K562 (cell line): ENCODE measurements at regions not wholly inside any gene's neighbourhood (a gene's known extent, or its start where the extent isn't known, plus 50 kb on each side); places are given as distances from the start of the nearest gene placed in this dataset.

ENCODE experiments used
- COPS2 ChIP-seq: fragments of 450-650 bp; conservative IDR thresholded peaks from 2 replicates; pipeline ENCODE4 v1.6.1; 2016; ENCODE audit warnings: mild to moderate bottlenecking, moderate library complexity
- DPF2 ChIP-seq: fragments of 450-650 bp; IDR thresholded peaks from 2 replicates; pipeline ENCODE4 v1.6.1; 2016
- ESRRA ChIP-seq: fragments of 450-650 bp; IDR thresholded peaks from 2 replicates; pipeline ENCODE4 v1.6.1; 2014; ENCODE audit warnings: low read depth, mild to moderate bottlenecking, moderate library complexity, borderline replicate concordance
- HDAC2 ChIP-seq: fragments of 450-650 bp; IDR thresholded peaks from 2 replicates; pipeline ENCODE4 v1.6.1; 2016; ENCODE audit warnings: mild to moderate bottlenecking
- ID3 ChIP-seq, 2 experiments: fragments of 250-450 bp in 1 of 2; fragments of 450-650 bp in 1 of 2; sonication (Bioruptor Pico) in 1 of 2; IDR thresholded peaks; 2 replicates each; pipeline versions ENCODE4 v1.6.1 to v1.8.0; 2016 to 2021; ENCODE audit warnings: mild to moderate bottlenecking in 2 of 2, moderate library complexity in 2 of 2, missing compliant biosample characterization in 1 of 2, missing genetic modification characterization in 1 of 2
- IRF1 ChIP-seq: sonication (generic); formaldehyde crosslinking; IDR thresholded peaks from 2 replicates; pipeline ENCODE4 v1.8.0; 2022; ENCODE audit warnings: missing genetic modification reagents, mild to moderate bottlenecking, borderline replicate concordance
- KHSRP ChIP-seq: fragments of 450-650 bp; IDR thresholded peaks from 2 replicates; pipeline ENCODE4 v1.6.1; 2017
- MEF2A ChIP-seq: IDR thresholded peaks from 2 replicates; pipeline ENCODE4 v1.6.1; 2011; ENCODE audit warnings: low read depth, mild to moderate bottlenecking, low read length, moderate library complexity; ENCODE audit not compliant: control insufficient read depth
- MITF ChIP-seq: IDR thresholded peaks from 2 replicates; pipeline ENCODE4 v1.6.1; 2014; ENCODE audit warnings: antibody characterized with exemption
- MLX ChIP-seq, 2 experiments: fragments of 450-650 bp in 1 of 2; sonication (generic) in 1 of 2; formaldehyde crosslinking; conservative IDR thresholded peaks; 2 replicates each; pipeline versions ENCODE4 v1.4.0 to v1.8.1; 2020 to 2022; ENCODE audit warnings: mild to moderate bottlenecking in 1 of 2, missing genetic modification reagents in 1 of 2
- POLR2A ChIP-seq: fragments of 450-650 bp; conservative IDR thresholded peaks from 2 replicates; pipeline ENCODE4 v1.6.1; 2016
- PYGO2 ChIP-seq: fragments of 450-650 bp; IDR thresholded peaks from 2 replicates; pipeline ENCODE4 v1.6.1; 2016; ENCODE audit warnings: mild to moderate bottlenecking, missing genetic modification characterization, moderate library complexity, missing compliant biosample characterization
- SAFB ChIP-seq: fragments of 200-400 bp; formaldehyde crosslinking; IDR thresholded peaks from 2 replicates; pipeline ENCODE4 v1.6.1; 2017; ENCODE audit warnings: low read depth, low read length, borderline replicate concordance
- SIX5 ChIP-seq, 2 experiments: IDR thresholded peaks; 2 replicates each; pipeline ENCODE4 v1.6.1; 2011; ENCODE audit warnings: low read length in 2 of 2, borderline replicate concordance in 1 of 2, low read depth in 1 of 2, mild to moderate bottlenecking in 1 of 2, moderate library complexity in 1 of 2; ENCODE audit not compliant: insufficient read depth in 1 of 2
- SRSF1 ChIP-seq: fragments of 200-400 bp; formaldehyde crosslinking; IDR thresholded peaks from 2 replicates; pipeline ENCODE4 v1.6.1; 2017; ENCODE audit warnings: mild to moderate bottlenecking, low read depth, low read length, moderate library complexity
- STAT5A ChIP-seq: IDR thresholded peaks from 2 replicates; pipeline ENCODE4 v1.6.1; 2012; ENCODE audit warnings: low read length, inconsistent platforms, borderline replicate concordance
- TF ChIP-seq, protein P1 (sequence below): sonication (generic); formaldehyde crosslinking; IDR thresholded peaks from 2 replicates; pipeline ENCODE4 v1.9.0; 2022; ENCODE audit warnings: mild to moderate bottlenecking, missing genetic modification reagents
- TF ChIP-seq, protein P2 (sequence below): fragments of 250-450 bp; sonication (Bioruptor Pico); IDR thresholded peaks from 2 replicates; pipeline ENCODE4 v1.4.0; 2020; ENCODE audit warnings: mild to moderate bottlenecking, moderate library complexity
- TF ChIP-seq, protein P3 (sequence below): sonication (generic); formaldehyde crosslinking; IDR thresholded peaks from 2 replicates; pipeline ENCODE4 v1.8.1; 2022; ENCODE audit warnings: missing genetic modification reagents

DNA sequence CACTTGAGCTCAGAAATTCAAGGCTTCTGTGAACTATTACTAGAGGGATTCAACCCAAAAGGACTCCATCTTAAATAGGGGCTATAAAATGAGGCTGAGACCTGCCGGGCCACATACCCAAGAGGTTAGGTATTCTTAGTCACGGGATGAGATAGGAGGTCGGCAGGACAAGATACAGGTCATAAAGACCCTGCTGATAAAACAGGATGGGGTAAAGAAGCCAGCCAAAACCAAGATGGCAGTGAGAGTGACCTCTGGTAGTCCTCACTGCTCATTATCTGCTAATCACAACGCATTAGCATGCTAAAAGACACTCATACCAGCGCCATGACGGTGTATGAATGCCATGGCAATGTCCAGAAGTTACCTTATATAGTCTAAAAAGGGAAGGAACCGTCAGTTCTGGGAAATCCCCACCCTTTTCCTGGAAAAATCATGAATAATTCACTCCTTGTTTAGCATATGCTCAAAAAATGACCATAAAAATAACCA is 101.2 kb upstream of the TRIM24 start (continued):
- TF ChIP-seq, protein P1, sequence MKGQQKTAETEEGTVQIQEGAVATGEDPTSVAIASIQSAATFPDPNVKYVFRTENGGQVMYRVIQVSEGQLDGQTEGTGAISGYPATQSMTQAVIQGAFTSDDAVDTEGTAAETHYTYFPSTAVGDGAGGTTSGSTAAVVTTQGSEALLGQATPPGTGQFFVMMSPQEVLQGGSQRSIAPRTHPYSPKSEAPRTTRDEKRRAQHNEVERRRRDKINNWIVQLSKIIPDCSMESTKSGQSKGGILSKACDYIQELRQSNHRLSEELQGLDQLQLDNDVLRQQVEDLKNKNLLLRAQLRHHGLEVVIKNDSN (CRISPR knock-in tag): no peak
- TF ChIP-seq SAFB (no peak), COPS2 (no peak), KHSRP (no peak), MITF (no peak), MEF2A (peak; percentile 30; the same call in 1 of the 2 replicates), SIX5 (IDR thresholded peaks at IDR 0.05; ENCODE audit: borderline replicate concordance in 1 of 2, insufficient read depth in 1 of 2, low read depth in 1 of 2, low read length in 2 of 2) (0 out of 4 replicates have a peak, but pooled peaks of 1 of the 2 experiments have one; percentile 15), ID3 (CRISPR knock-in tag; IDR thresholded peaks at IDR 0.05) (no peak), ID3 (tag; IDR thresholded peaks at IDR 0.05) (0 out of 2 replicates have a peak, but pooled peaks have one; percentile 72), IRF1 (no peak), SRSF1 (no peak), HDAC2 (no peak), DPF2 (no peak), POLR2A (no peak), MLX (CRISPR knock-in tag; conservative IDR thresholded peaks at IDR 0.05) (no peak), ESRRA (peak; percentile 56; the same call in 1 of the 2 replicates), PYGO2 (tag) (peak; percentile 44; the same call in 1 of the 2 replicates), STAT5A (peak; percentile 96)
- TF ChIP-seq, protein P2, sequence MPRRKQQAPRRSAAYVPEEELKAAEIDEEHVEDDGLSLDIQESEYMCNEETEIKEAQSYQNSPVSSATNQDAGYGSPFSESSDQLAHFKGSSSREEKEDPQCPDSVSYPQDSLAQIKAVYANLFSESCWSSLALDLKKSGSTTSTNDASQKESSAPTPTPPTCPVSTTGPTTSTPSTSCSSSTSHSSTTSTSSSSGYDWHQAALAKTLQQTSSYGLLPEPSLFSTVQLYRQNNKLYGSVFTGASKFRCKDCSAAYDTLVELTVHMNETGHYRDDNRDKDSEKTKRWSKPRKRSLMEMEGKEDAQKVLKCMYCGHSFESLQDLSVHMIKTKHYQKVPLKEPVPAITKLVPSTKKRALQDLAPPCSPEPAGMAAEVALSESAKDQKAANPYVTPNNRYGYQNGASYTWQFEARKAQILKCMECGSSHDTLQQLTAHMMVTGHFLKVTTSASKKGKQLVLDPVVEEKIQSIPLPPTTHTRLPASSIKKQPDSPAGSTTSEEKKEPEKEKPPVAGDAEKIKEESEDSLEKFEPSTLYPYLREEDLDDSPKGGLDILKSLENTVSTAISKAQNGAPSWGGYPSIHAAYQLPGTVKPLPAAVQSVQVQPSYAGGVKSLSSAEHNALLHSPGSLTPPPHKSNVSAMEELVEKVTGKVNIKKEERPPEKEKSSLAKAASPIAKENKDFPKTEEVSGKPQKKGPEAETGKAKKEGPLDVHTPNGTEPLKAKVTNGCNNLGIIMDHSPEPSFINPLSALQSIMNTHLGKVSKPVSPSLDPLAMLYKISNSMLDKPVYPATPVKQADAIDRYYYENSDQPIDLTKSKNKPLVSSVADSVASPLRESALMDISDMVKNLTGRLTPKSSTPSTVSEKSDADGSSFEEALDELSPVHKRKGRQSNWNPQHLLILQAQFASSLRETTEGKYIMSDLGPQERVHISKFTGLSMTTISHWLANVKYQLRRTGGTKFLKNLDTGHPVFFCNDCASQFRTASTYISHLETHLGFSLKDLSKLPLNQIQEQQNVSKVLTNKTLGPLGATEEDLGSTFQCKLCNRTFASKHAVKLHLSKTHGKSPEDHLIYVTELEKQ (CRISPR knock-in tag): no peak
- TF ChIP-seq, protein P3, sequence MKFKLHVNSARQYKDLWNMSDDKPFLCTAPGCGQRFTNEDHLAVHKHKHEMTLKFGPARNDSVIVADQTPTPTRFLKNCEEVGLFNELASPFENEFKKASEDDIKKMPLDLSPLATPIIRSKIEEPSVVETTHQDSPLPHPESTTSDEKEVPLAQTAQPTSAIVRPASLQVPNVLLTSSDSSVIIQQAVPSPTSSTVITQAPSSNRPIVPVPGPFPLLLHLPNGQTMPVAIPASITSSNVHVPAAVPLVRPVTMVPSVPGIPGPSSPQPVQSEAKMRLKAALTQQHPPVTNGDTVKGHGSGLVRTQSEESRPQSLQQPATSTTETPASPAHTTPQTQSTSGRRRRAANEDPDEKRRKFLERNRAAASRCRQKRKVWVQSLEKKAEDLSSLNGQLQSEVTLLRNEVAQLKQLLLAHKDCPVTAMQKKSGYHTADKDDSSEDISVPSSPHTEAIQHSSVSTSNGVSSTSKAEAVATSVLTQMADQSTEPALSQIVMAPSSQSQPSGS (CRISPR knock-in tag): no peak
